ENCODE measurements at regions not wholly inside any gene's neighbourhood (a gene's known extent, or its start where the extent isn't known, plus 50 kb on each side); places are given as distances from the start of the nearest gene placed in this dataset.

GRCh38 chr20:5469111-5469510 is 141.7 kb downstream of the GPCPD1 start:
- Histone ChIP-seq H3K9me3 (no peaks in the 10 kb centered on the region), H3K27ac (no peak overlapping the region), H3K27me3 (no peaks in the 10 kb centered on the region), H3K4me1 (no peaks in the 10 kb centered on the region), H3K4me3 (no peak overlapping the region), H3K36me3 (replicated peaks in 1 of 2; ENCODE audit: insufficient read depth in 1 of 2, low read depth in 2 of 2) (no peaks in the 10 kb centered on the region)
- WGBS, 2 donors = 69 to 85% methylated on average over 3 of the region's 3 CpGs
- no peak for DNase-seq
- TF ChIP-seq, protein P1, sequence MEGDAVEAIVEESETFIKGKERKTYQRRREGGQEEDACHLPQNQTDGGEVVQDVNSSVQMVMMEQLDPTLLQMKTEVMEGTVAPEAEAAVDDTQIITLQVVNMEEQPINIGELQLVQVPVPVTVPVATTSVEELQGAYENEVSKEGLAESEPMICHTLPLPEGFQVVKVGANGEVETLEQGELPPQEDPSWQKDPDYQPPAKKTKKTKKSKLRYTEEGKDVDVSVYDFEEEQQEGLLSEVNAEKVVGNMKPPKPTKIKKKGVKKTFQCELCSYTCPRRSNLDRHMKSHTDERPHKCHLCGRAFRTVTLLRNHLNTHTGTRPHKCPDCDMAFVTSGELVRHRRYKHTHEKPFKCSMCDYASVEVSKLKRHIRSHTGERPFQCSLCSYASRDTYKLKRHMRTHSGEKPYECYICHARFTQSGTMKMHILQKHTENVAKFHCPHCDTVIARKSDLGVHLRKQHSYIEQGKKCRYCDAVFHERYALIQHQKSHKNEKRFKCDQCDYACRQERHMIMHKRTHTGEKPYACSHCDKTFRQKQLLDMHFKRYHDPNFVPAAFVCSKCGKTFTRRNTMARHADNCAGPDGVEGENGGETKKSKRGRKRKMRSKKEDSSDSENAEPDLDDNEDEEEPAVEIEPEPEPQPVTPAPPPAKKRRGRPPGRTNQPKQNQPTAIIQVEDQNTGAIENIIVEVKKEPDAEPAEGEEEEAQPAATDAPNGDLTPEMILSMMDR (IDR thresholded peaks at IDR 0.05) = no peak
- TF ChIP-seq POLR2A (IDR thresholded peaks at IDR 0.05) = no peak
- ATAC-seq = no peak
- intact Hi-C loops (cut with DNase I) = no loop called here

- 70 to 81% methylated on average over 3 of the region's 3 CpGs for WGBS, 2 donors
- no peak for ATAC-seq
- Histone ChIP-seq H3K4me3 (no peak overlapping the region), H3K27me3 (no peaks in the 10 kb centered on the region), H3K36me3 (replicated peaks in 1 of 2; ENCODE audit: insufficient read depth in 1 of 2, low read depth in 2 of 2) (no peaks in the 10 kb centered on the region), H3K9me3 (no peaks in the 10 kb centered on the region), H3K27ac (no peak overlapping the region), H3K4me1 (peaks cover 12% of the 10 kb centered on the region)
- no peak for TF ChIP-seq POLR2A (IDR thresholded peaks at IDR 0.05)
- TF ChIP-seq, protein P1 (IDR thresholded peaks at IDR 0.05) = no peak
- intact Hi-C loops (cut with DNase I) = no loop called here
- no peak for DNase-seq
These were observed 143.7 kb downstream of the GPCPD1 start for GRCh38 chr20:5467086-5467485.

DNA sequence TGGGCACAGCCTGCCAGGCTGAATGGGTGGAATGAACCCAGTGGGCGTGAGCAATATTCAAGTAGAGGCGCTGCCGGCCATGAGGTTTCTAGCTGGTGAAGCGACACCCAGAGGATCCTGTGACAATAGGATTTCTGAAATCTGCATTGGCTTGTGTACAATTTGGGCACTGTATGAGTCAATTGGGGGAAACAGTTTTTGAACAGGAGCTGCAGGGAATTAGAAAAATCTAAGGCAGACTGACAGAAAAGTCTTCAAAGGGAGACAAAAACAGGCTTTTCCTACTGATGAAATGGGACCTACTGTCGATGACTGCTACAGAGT is 145.2 kb downstream of the GPCPD1 start:
- peaks cover 12% of the 10 kb centered on the region for H3K4me1 ChIP-seq
- TF ChIP-seq, protein P1 (IDR thresholded peaks at IDR 0.05) = no peak
- no peak for TF ChIP-seq POLR2A (IDR thresholded peaks at IDR 0.05)
- ATAC-seq = no peak
- no peak for DNase-seq
- H3K27me3 ChIP-seq = no peaks in the 10 kb centered on the region
- no peak overlapping the region for H3K4me3 ChIP-seq
- no peak overlapping the region for H3K27ac ChIP-seq
- H3K36me3 ChIP-seq (replicated peaks in 1 of 2; ENCODE audit: insufficient read depth in 1 of 2, low read depth in 2 of 2) = no peaks in the 10 kb centered on the region
- intact Hi-C loops (cut with DNase I) = no loop called here
- no peaks in the 10 kb centered on the region for H3K9me3 ChIP-seq
- 84 to 94% methylated on average over 5 of the region's 5 CpGs for WGBS, 2 donors

GRCh38 chr20:5464901-5465603 is 145.8 kb downstream of the GPCPD1 start:
- no peak for ATAC-seq

DNA sequence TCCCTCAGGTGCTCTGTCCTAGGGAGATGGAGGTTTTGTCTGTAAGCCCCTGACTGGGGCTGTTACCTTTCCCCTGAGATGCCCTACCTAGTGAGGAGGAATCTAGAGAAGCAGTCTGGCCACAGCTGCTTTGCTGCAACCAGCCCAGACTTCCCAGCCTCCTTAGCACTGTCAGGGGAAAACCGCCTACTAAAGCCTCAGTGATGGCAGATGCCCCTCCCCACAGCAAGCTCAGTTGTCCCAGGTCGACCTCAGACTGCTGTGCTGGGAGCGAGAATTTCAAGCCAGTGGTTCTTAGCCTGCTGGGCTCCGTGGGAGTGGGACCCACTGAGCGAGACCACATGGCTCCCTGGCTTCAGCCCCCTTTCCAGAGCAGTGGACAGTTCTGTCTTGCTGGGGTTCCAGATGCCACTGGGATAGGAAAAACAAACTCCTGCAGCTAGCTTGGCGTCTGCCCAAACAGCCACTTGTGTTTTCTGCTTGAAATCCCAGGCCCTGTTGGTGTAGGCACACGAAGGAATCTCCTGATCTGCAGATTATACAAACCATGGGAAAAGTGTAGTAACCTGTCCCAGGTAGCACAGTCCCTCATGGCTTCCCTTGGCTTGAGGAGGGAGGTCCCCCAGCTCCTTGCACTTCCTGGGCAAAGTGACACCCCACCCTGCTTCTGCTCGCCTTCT is 146.4 kb upstream of the PROKR2 start:
- TF ChIP-seq POLR2A (IDR thresholded peaks at IDR 0.05) = no peak
- TF ChIP-seq, protein P1 (IDR thresholded peaks at IDR 0.05) = no peak
- WGBS, 2 donors = 31 to 34% methylated on average over 7 to 8 of the region's 8 CpGs
- peaks cover 12% of the 10 kb centered on the region for H3K4me1 ChIP-seq

More at GRCh38 chr20:5464901-5465603, 145.8 kb downstream of the GPCPD1 start:
- H3K4me3 ChIP-seq = no peak overlapping the region
- no peaks in the 10 kb centered on the region for H3K27me3 ChIP-seq
- intact Hi-C loops (cut with DNase I) = no loop called here
- H3K27ac ChIP-seq = no peak overlapping the region
- H3K9me3 ChIP-seq = no peaks in the 10 kb centered on the region
- no peak for DNase-seq
- peaks cover 12% of the 10 kb centered on the region for H3K4me1 ChIP-seq
- WGBS, 2 donors = 84 to 87% methylated on average over 16 to 23 of the region's 23 CpGs
- no peaks in the 10 kb centered on the region for H3K36me3 ChIP-seq (replicated peaks in 1 of 2; ENCODE audit: insufficient read depth in 1 of 2, low read depth in 2 of 2)
- TF ChIP-seq POLR2A (IDR thresholded peaks at IDR 0.05) = no peak

More for the DNA sequence above, 146.4 kb upstream of the PROKR2 start:
- ATAC-seq = peak; percentile 77
- intact Hi-C loops (cut with DNase I) = no loop called here
- DNase-seq = peak; percentile 76 to 91 (median 83)
- Histone ChIP-seq H3K27me3 (no peaks in the 10 kb centered on the region), H3K4me3 (no peak overlapping the region), H3K36me3 (replicated peaks in 1 of 2; ENCODE audit: insufficient read depth in 1 of 2, low read depth in 2 of 2) (no peaks in the 10 kb centered on the region), H3K9me3 (peaks cover 0 to 6% (median 0%) of the 10 kb centered on the region in 3 donors), H3K27ac (peak overlapping the region in 1 of 4 donors; percentile 29)
